HUES64 (cell line): ENCODE measurements at regions not wholly inside any gene's neighbourhood (a gene's known extent, or its start where the extent isn't known, plus 50 kb on each side); places are given as distances from the start of the nearest gene placed in this dataset.

Source experiments
- H3K27ac ChIP-seq: 2 replicates; pipeline ENCODE4 v1.7.0; 2013; ENCODE audit warnings: low read depth, low read length, inconsistent platforms
- H3K27me3 ChIP-seq: 2 replicates; pipeline ENCODE4 v1.6.1; 2013; ENCODE audit warnings: mild to moderate bottlenecking, low read length; ENCODE audit not compliant: insufficient read depth
- H3K36me3 ChIP-seq: 2 replicates; pipeline ENCODE4 v1.6.1; 2013; ENCODE audit warnings: mild to moderate bottlenecking, low read length; ENCODE audit not compliant: insufficient read depth
- H3K4me1 ChIP-seq: 2 replicates; pipeline ENCODE4 v1.6.1; 2013; ENCODE audit warnings: mild to moderate bottlenecking, low read length, moderate library complexity; ENCODE audit not compliant: insufficient read depth
- H3K4me3 ChIP-seq: 2 replicates; pipeline ENCODE4 v1.5.1; 2013; ENCODE audit warnings: mild to moderate bottlenecking, low read length, moderate library complexity
- H3K9ac ChIP-seq: 2 replicates; pipeline ENCODE4 v1.6.1; 2013; ENCODE audit warnings: mild to moderate bottlenecking, low read depth, low read length
- H3K9me3 ChIP-seq: 2 replicates; pipeline ENCODE4 v1.6.1; 2013; ENCODE audit warnings: low read depth, low read length; ENCODE audit not compliant: insufficient read depth
- WGBS: fragments of 150-250, 120-280 bp; methylation state at CpG from one replicate; pipeline ENCODE4 v1.1.7; 2013; ENCODE audit warnings: missing lambda C conversion rate; 5-methylcytosine and 5-hydroxymethylcytosine counted together

- H3K9me3 ChIP-seq: no peaks in the 10 kb centered on the region
- H3K27me3 ChIP-seq: no peaks in the 10 kb centered on the region
- H3K36me3 ChIP-seq: no peaks in the 10 kb centered on the region
- H3K4me3 ChIP-seq: no peak overlapping the region
- 94% methylated on average over 4 of the region's 4 CpGs for WGBS
- H3K27ac ChIP-seq: no peak overlapping the region
- no peaks in the 10 kb centered on the region for H3K4me1 ChIP-seq
- H3K9ac ChIP-seq: no peak overlapping the region
These were observed 333.9 kb upstream of the CDH11 start for GRCh38 chr16:65455761-65456160.

- peaks cover 7% of the 10 kb centered on the region for H3K9me3 ChIP-seq
- no peaks in the 10 kb centered on the region for H3K36me3 ChIP-seq
- no peak overlapping the region for H3K27ac ChIP-seq
- no peaks in the 10 kb centered on the region for H3K4me1 ChIP-seq
- no peaks in the 10 kb centered on the region for H3K27me3 ChIP-seq
- WGBS: 85% methylated on average over 2 of the region's 2 CpGs
- no peak overlapping the region for H3K4me3 ChIP-seq
- no peak overlapping the region for H3K9ac ChIP-seq
These were observed 331.8 kb upstream of the CDH11 start for GRCh38 chr16:65453646-65454045.

GRCh38 chr16:65449526-65449925 is 327.7 kb upstream of the CDH11 start:
- WGBS: 95% methylated on average over 1 of the region's 1 CpG
- no peak overlapping the region for H3K4me3 ChIP-seq
- no peak overlapping the region for H3K9ac ChIP-seq
- H3K36me3 ChIP-seq: no peaks in the 10 kb centered on the region
- no peaks in the 10 kb centered on the region for H3K27me3 ChIP-seq
- H3K27ac ChIP-seq: no peak overlapping the region
- no peaks in the 10 kb centered on the region for H3K4me1 ChIP-seq
- H3K9me3 ChIP-seq: peaks cover 9% of the 10 kb centered on the region

- Histone ChIP-seq H3K9ac (no peak overlapping the region), H3K27me3 (no peaks in the 10 kb centered on the region), H3K4me1 (no peaks in the 10 kb centered on the region), H3K27ac (no peak overlapping the region), H3K36me3 (no peaks in the 10 kb centered on the region), H3K4me3 (no peak overlapping the region), H3K9me3 (peaks cover 9% of the 10 kb centered on the region)
- WGBS: 92% methylated on average over 2 of the region's 2 CpGs
These were observed 324.6 kb upstream of the CDH11 start for GRCh38 chr16:65446427-65446826.

GRCh38 chr16:65445313-65446260 is 323.7 kb upstream of the CDH11 start:
- H3K4me1 ChIP-seq: no peaks in the 10 kb centered on the region
- H3K36me3 ChIP-seq: no peaks in the 10 kb centered on the region

GRCh38 chr16:65441501-65441900 is 319.6 kb upstream of the CDH11 start:
- Histone ChIP-seq H3K9ac (no peak overlapping the region), H3K4me3 (no peak overlapping the region), H3K36me3 (no peaks in the 10 kb centered on the region), H3K27ac (no peak overlapping the region), H3K27me3 (no peaks in the 10 kb centered on the region), H3K9me3 (no peaks in the 10 kb centered on the region), H3K4me1 (no peaks in the 10 kb centered on the region)
- WGBS: 96% methylated on average over 2 of the region's 2 CpGs

More at GRCh38 chr16:65445313-65446260, 323.7 kb upstream of the CDH11 start:
- whole genome bisulfite sequencing: 100% methylated on average over 1 of the region's 1 CpG
- H3K4me3 ChIP-seq: no peak overlapping the region
- peaks cover 9% of the 10 kb centered on the region for H3K9me3 ChIP-seq
- H3K27ac ChIP-seq: no peak overlapping the region
- H3K9ac ChIP-seq: no peak overlapping the region
- no peaks in the 10 kb centered on the region for H3K27me3 ChIP-seq

GRCh38 chr16:65429504-65430181 is 307.8 kb upstream of the CDH11 start:
- Histone ChIP-seq H3K4me3 (no peak overlapping the region), H3K9ac (no peak overlapping the region), H3K27me3 (no peaks in the 10 kb centered on the region), H3K27ac (no peak overlapping the region), H3K36me3 (no peaks in the 10 kb centered on the region), H3K4me1 (peaks cover 18% of the 10 kb centered on the region), H3K9me3 (no peaks in the 10 kb centered on the region)
- WGBS: 88% methylated on average over 10 of the region's 10 CpGs

- WGBS: 91% methylated on average over 1 of the region's 1 CpG
- Histone ChIP-seq H3K27me3 (no peaks in the 10 kb centered on the region), H3K4me1 (peaks cover 18% of the 10 kb centered on the region), H3K9me3 (no peaks in the 10 kb centered on the region), H3K4me3 (no peak overlapping the region), H3K9ac (no peak overlapping the region), H3K27ac (no peak overlapping the region), H3K36me3 (no peaks in the 10 kb centered on the region)
These were observed 304.6 kb upstream of the CDH11 start for GRCh38 chr16:65426484-65426883.

- no peak overlapping the region for H3K4me3 ChIP-seq
- no peaks in the 10 kb centered on the region for H3K9me3 ChIP-seq
- H3K36me3 ChIP-seq: no peaks in the 10 kb centered on the region
- no peak overlapping the region for H3K9ac ChIP-seq
- 95% methylated on average over 4 of the region's 4 CpGs for WGBS
- no peaks in the 10 kb centered on the region for H3K27me3 ChIP-seq
- no peak overlapping the region for H3K27ac ChIP-seq
- no peaks in the 10 kb centered on the region for H3K4me1 ChIP-seq
These were observed 301.1 kb upstream of the CDH11 start for GRCh38 chr16:65422934-65423333.

- H3K4me3 ChIP-seq: no peak overlapping the region
- no peaks in the 10 kb centered on the region for H3K36me3 ChIP-seq
- no peak overlapping the region for H3K27ac ChIP-seq
- H3K9ac ChIP-seq: no peak overlapping the region
- no peaks in the 10 kb centered on the region for H3K27me3 ChIP-seq
- 75% methylated on average over 2 of the region's 2 CpGs for WGBS
- H3K4me1 ChIP-seq: no peaks in the 10 kb centered on the region
- no peaks in the 10 kb centered on the region for H3K9me3 ChIP-seq
These were observed 299.7 kb upstream of the CDH11 start for GRCh38 chr16:65421596-65421995.

GRCh38 chr16:65418435-65418834 is 296.6 kb upstream of the CDH11 start:
- H3K27me3 ChIP-seq: no peaks in the 10 kb centered on the region
- H3K9me3 ChIP-seq: no peaks in the 10 kb centered on the region
- no peaks in the 10 kb centered on the region for H3K4me1 ChIP-seq
- no peak overlapping the region for H3K27ac ChIP-seq
- no peaks in the 10 kb centered on the region for H3K36me3 ChIP-seq
- WGBS: 95% methylated on average over 6 of the region's 6 CpGs
- no peak overlapping the region for H3K9ac ChIP-seq
- no peak overlapping the region for H3K4me3 ChIP-seq
